Osteoblast (primary cell): ENCODE measurements at regions not wholly inside any gene's neighbourhood (a gene's known extent, or its start where the extent isn't known, plus 50 kb on each side); places are given as distances from the start of the nearest gene placed in this dataset.
"Not testable (repeated sequence)": the region's sequence is repeated elsewhere in the genome, so short reads cannot be mapped to it uniquely, and the experiment has no call there.

Experiments
- DNase-seq: peaks from one replicate; pipeline ENCODE4 v3.0.0; 2011; ENCODE audit warnings: low spot score, mixed read lengths; ENCODE audit not compliant: insufficient read length; ENCODE audit errors: missing footprints
- H2AFZ ChIP-seq: 2 replicates; pipeline ENCODE4 v1.6.0; 2011; ENCODE audit warnings: mild to moderate bottlenecking, low read length
- H3K27ac ChIP-seq: 2 replicates; pipeline ENCODE4 v1.5.1; 2011; ENCODE audit warnings: mild to moderate bottlenecking, low read depth, low read length, moderate library complexity
- H3K27me3 ChIP-seq: 2 replicates; pipeline ENCODE4 v1.6.0; 2012; ENCODE audit warnings: mild to moderate bottlenecking, control low read depth, inconsistent platforms, low read length, moderate library complexity; ENCODE audit not compliant: insufficient read depth
- H3K36me3 ChIP-seq: 2 replicates; pipeline ENCODE4 v1.5.1; 2011; ENCODE audit warnings: mild to moderate bottlenecking, low read length, control low read depth, moderate library complexity; ENCODE audit not compliant: insufficient read depth
- H3K4me1 ChIP-seq: 2 replicates; pipeline ENCODE4 v1.5.1; 2011; ENCODE audit warnings: mild to moderate bottlenecking, low read length, control low read depth, moderate library complexity; ENCODE audit not compliant: insufficient read depth
- H3K4me2 ChIP-seq: 2 replicates; pipeline ENCODE4 v1.6.0; 2011; ENCODE audit warnings: mild to moderate bottlenecking, low read length; ENCODE audit not compliant: insufficient read depth
- H3K4me3 ChIP-seq: fragments of 200-600 bp; sonication (generic); 3 replicates; pipeline ENCODE4 v1.5.1; 2012; ENCODE audit warnings: mild to moderate bottlenecking, low read length, inconsistent platforms; ENCODE audit not compliant: insufficient read depth
- H3K79me2 ChIP-seq: 2 replicates; pipeline ENCODE4 v1.6.0; 2012; ENCODE audit warnings: mild to moderate bottlenecking, low read length, control low read depth, inconsistent platforms; ENCODE audit not compliant: insufficient read depth
- H3K9me3 ChIP-seq: 2 replicates; pipeline ENCODE4 v1.5.1; 2011; ENCODE audit warnings: low read depth, low read length, control low read depth
- H4K20me1 ChIP-seq: 2 replicates; pipeline ENCODE4 v1.6.0; 2012; ENCODE audit warnings: mild to moderate bottlenecking, low read length, control low read depth; ENCODE audit not compliant: insufficient read depth
- CTCF ChIP-seq: IDR thresholded peaks from 2 replicates; pipeline ENCODE4 v1.5.1; 2011; ENCODE audit warnings: mild to moderate bottlenecking, low read depth, low read length, moderate library complexity; ENCODE audit errors: extremely low read depth

GRCh38 chr2:121837591-121837990, 82.1 kb downstream of the TSN start:
- no peaks in the 10 kb centered on the region for H3K4me1 ChIP-seq
- no peaks in the 10 kb centered on the region for H3K9me3 ChIP-seq
- H3K79me2 ChIP-seq, result no peaks in the 10 kb centered on the region
- no peak overlapping the region for H3K4me2 ChIP-seq
- no peak for DNase-seq
- peaks cover 5% of the 10 kb centered on the region for H3K27me3 ChIP-seq
- no peaks in the 10 kb centered on the region for H4K20me1 ChIP-seq
- H3K27ac ChIP-seq, result no peak overlapping the region
- no peak for TF ChIP-seq CTCF
- H3K4me3 ChIP-seq, result no peak overlapping the region
- H3K36me3 ChIP-seq, result no peaks in the 10 kb centered on the region
- H2AFZ ChIP-seq, result no peak overlapping the region

- peaks cover 5% of the 10 kb centered on the region for H3K27me3 ChIP-seq
- H4K20me1 ChIP-seq, result no peaks in the 10 kb centered on the region
- no peak for DNase-seq
- no peaks in the 10 kb centered on the region for H3K4me1 ChIP-seq
- no peak overlapping the region for H3K4me2 ChIP-seq
- no peak for TF ChIP-seq CTCF
- H3K27ac ChIP-seq, result no peak overlapping the region
- H3K9me3 ChIP-seq, result no peaks in the 10 kb centered on the region
- H3K36me3 ChIP-seq, result no peaks in the 10 kb centered on the region
- no peak overlapping the region for H3K4me3 ChIP-seq
- H2AFZ ChIP-seq, result no peak overlapping the region
- no peaks in the 10 kb centered on the region for H3K79me2 ChIP-seq
Observed at GRCh38 chr2:121838551-121838950, 83.1 kb downstream of the TSN start.

- Histone ChIP-seq H3K27me3 (peaks cover 5% of the 10 kb centered on the region), H3K4me1 (no peaks in the 10 kb centered on the region), H3K79me2 (no peaks in the 10 kb centered on the region), H4K20me1 (no peaks in the 10 kb centered on the region), H3K27ac (no peak overlapping the region), H3K4me2 (no peak overlapping the region), H2AFZ (no peak overlapping the region), H3K36me3 (no peaks in the 10 kb centered on the region), H3K4me3 (no peak overlapping the region), H3K9me3 (no peaks in the 10 kb centered on the region)
- no peak for DNase-seq
- TF ChIP-seq CTCF, result no peak
Observed at GRCh38 chr2:121839584-121839983, 84.1 kb downstream of the TSN start.

- Histone ChIP-seq H3K79me2 (no peaks in the 10 kb centered on the region), H2AFZ (no peak overlapping the region), H3K4me2 (no peak overlapping the region), H3K36me3 (no peaks in the 10 kb centered on the region), H3K4me1 (no peaks in the 10 kb centered on the region), H3K9me3 (no peaks in the 10 kb centered on the region), H3K4me3 (no peak overlapping the region), H3K27ac (no peak overlapping the region), H4K20me1 (no peaks in the 10 kb centered on the region), H3K27me3 (peaks cover 3% of the 10 kb centered on the region)
- TF ChIP-seq CTCF, result no peak
- DNase-seq, result no peak
Observed at GRCh38 chr2:121849236-121849635, 93.8 kb downstream of the TSN start.

GRCh38 chr2:121853149-121853548, 97.7 kb downstream of the TSN start:
- DNase-seq, H3K9me3 ChIP-seq, H3K36me3 ChIP-seq, H4K20me1 ChIP-seq, H3K27me3 ChIP-seq, H3K4me3 ChIP-seq, H3K27ac ChIP-seq, H3K4me2 ChIP-seq, H3K79me2 ChIP-seq, H3K4me1 ChIP-seq, H2AFZ ChIP-seq: not testable (repeated sequence)
